ENCODE measurements at regions not wholly inside any gene's neighbourhood (a gene's known extent, or its start where the extent isn't known, plus 50 kb on each side); places are given as distances from the start of the nearest gene placed in this dataset.

DNA sequence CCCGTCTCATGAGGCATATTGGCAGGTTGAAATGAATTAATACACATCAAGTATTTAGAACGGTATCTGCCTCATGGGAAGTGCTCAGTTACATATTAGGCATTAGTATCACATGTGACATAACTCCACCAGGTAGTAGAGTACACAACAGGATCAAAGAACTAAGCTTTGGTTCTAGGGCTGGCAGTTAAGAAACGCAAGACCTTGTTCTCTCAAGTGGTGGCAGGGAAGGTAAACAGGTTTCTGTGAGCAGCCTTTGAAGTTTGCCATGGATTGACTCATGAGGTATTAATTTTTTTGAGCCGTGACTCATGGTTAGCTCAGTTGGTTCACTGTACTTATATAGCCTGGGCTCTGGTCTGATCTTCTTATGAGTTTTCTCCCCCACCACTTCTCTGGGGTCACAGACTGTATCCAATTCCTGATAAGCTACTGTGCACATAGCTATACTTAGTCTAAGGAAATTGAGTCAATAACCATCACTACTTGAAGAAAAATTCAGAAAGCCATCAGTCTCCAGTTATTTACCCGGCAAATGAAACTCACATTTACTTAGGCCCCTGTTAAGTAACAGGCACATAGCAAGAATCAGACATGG is 155.6 kb upstream of the STT3B start:
- no peak for DNase-seq (ENCODE audit: low read depth in 2 of 2)

DNA sequence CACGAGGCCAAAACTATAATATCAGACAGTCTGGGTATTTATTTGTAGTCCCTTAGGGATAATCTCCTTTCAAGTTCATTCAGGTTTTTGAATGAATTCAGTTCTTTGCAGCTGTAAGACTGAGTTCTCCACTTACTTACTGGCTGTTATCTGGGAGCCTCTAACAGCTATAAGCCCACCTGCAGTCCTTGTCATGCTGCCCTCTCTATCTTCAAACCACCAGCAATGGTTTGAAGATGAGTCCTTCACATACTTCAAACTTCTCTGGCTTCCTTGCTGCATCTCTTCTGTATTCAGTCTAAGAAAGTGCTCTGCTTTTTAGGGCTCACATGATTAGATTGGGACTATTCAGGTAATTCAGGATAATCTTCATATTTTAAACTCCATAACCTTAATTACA is 154.5 kb upstream of the STT3B start:
- DNase-seq (ENCODE audit: low read depth in 2 of 2): no peak

DNA sequence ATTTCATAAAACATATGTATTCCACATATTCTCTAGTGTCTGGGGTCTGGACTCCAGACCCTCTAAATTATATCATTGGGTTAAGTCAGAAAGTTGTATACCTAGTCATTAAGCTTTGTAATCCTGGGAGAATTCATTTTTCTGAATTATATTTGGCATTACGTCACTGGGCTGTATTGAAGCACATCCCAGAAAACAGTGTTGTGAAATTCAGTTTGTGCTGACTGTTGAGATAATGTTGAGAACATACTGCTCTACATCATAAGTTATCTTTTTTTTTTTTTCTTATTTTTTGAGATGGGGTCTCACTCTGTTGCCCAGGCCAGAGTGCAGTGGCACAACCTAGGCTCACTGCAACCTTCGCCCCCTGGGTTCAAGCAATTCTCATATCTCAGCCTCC is 153.1 kb upstream of the STT3B start:
- DNase-seq (ENCODE audit: low read depth in 2 of 2): no peak

DNA sequence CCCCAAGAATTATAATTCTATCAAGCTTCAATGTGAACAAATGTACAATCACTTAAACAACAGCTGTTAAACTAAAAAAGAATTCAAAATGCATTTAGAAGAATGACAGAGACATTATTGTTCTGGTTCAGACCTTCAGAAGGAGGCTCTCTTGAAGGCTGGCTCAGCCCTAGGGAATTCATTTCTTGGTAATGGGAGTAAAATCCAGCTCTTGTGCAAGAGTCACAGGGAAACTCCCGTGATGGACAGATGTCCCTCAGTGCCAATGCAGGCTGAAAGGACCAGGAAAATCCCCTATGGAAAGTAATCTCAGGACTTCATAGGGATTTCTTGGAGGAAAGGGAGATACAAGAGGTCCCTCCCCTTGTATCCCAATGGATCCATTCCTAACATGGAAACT is 149.9 kb upstream of the STT3B start:
- DNase-seq (ENCODE audit: low read depth in 2 of 2): no peak

DNA sequence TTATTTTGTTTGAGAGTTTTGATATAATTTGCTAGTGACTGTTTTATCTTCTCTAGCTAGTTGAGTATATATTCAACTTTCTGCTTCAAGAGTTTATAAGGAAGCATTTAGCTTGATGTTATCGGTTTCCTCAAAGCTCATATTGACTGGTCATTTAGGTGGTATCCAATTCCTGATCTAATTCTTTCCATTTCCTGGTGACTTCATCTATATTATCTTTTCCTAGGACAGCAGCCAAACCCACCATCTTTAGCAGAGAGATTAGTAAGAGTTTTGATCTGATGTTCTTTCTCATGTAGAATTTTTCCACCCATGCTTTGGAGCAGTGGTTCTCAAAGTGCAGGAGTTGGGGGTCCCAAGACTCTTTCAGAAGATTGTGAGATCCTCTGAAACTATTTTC is 148.6 kb upstream of the STT3B start:
- DNase-seq (ENCODE audit: low read depth in 2 of 2): no peak

DNA sequence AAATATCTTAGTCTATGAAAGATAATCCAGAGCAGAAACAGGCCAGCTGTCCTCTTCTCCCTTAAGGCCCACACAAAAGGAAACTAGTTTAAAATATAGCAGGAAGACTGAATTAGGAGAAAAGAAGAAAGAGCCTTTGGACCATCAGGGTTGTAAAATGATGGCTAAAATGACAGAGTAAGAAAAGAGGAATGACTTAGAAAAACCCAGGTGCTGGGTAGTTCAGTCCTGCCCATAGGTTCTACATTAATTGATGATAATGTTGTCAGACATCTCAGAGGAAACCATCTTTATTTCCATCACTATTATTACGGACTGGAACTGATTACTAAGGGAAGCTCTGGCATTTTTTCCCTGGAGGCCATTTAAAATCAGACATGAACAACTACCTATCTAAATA is 142.8 kb upstream of the STT3B start:
- no peak for DNase-seq (ENCODE audit: low read depth in 2 of 2)

DNA sequence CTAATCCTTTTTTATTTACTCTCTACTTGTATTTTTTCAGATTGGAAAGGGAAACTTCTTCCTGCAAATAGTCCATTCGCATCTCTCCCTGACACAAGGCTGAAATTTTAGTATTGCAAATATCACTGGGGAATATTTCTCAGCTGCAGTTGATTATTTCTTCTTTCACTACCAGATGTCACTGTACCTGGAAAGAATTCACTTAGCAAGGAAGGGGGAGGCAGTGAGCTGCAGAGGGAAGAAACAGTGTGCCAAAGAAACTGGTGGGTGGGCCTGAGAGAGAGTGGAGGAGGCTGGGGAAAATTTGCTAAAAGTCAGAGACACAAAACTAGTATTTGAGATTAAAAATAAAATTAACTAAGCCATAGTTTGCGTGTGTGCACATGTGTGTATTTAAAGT is 142.3 kb upstream of the STT3B start:
- no peak for DNase-seq (ENCODE audit: low read depth in 2 of 2)

DNA sequence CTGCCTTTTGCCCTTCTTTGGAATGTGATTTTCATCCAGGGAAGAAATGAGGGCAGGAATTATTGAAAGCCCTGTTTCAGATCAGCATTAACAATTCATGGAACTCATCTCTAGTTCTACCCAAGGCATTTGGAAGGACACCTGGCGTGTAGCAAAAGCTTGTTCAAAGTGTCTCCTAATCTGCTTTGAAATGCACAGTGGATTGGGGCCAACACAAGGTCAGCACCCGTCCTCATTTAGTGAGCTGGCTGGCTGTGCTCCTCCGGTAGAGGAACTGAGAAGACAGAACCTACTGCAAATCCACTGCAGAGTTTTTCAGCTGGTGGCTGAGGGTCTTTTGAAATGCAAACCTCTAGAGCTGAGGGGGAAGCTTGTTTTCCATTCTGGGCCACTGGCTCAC is 141.6 kb upstream of the STT3B start:
- no peak for DNase-seq (ENCODE audit: low read depth in 2 of 2)

DNA sequence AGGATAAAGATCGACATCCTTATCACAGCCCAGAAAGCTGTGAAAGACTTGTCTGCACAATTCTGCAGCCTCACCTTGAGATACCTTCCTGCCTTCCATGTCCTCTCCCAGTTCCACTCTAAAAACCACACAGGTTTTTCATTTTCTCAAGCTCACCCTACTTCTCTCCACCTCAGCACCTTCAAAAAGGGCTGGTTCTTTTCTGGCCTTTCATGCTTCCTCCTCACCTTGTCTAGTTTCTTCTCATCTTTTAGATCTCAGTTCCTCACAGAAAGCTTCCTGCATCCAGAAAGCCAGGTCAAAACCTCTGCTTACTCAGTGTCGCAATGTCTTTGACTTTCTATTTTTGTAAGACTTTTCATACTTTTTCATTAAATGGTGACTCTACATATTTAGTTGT is 140.2 kb upstream of the STT3B start:
- no peak for DNase-seq (ENCODE audit: low read depth in 2 of 2)

DNA sequence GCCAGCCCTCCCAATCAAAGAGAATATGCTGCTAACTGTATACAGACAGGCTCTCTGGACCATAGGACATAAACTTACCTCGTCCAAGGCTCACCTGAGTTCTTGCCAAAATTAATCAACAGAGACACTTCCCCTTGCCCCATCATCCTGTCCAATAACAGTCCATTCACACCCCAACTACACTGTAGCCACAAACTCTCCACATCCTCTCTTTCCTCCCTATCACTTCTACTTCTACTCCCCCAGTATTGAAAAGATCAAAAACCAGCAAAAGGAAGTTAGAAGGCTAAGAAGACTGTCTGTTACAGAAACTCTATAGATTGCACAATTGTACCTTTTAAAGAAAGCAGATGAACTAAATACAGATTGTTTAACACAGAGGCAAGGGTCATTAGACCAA is 133.5 kb upstream of the STT3B start:
- DNase-seq (ENCODE audit: low read depth in 2 of 2): no peak

DNA sequence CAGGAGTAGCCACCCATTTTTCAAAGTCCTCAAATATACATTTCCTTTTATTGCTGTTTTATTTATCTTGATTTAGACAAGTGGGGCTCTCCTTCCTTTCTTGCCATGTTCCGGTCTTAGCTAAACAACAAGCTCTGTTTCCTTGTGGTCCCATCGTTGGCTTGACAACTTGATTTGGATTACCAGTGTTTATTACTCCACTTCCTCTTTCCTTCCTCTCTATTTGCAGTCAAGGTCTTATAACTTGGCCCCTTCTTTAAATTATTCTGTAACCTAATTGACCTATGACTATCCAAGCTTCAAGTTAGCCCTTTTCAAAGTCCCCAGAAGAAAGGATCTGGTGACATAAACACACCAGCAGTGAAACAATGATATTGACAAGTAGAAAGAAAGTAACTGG is 130.6 kb upstream of the STT3B start:
- no peak for DNase-seq (ENCODE audit: low read depth in 2 of 2)

DNA sequence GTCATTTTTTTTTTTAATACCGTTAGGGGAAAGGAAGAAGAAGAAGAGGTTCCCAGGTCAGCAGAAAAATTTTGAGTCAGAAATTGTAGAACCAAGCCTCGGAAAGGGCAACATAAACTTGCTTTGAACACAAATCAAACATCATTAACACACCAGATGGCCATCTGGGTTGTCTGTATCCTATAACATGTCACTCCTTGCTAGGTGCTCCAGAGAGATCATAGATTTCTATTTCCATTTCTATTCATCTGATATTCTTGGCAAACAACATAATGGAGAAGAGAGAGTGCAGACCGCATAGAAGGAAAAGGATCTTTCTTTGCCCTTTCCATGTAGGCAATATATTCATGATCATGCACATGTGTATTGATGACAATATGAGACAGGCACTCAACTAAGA is 129.5 kb upstream of the STT3B start:
- DNase-seq (ENCODE audit: low read depth in 2 of 2): no peak

DNA sequence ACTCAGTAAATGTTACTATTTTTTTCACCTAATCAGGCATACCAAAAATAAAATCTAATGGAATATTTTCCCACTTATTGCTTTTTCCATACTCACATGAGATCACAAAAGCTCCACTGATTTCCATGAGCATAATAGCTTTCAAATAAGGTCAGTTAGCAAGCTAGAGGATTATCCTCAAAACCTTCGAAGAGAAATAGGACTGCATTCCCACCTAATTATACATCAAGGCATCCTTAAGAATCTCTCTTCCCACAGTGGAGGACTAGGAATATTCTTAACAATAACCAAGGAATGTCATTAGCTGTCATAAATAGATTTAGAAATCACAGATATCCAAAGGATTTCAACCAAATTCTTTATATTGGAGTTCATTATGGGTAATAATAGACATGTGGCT is 127.9 kb upstream of the STT3B start:
- no peak for DNase-seq (ENCODE audit: low read depth in 2 of 2)

DNA sequence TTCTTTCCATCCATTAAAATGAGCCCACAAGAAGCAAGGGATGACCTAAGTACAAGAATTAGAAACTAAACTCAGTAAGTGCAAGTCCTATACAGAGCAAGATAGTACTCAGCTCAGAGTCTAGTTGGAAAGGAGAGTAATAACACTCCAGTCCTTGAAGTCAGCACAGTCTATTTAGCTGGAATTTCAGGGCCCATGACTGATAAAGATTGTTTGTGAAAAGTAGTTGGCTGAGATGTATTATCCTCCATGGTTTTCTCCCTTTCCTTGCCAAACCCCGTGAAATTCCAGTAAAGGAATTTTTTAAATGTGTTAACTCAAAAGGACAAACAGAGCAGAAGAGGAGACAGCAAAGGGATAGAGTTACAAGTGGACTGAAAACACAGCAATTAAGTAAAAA is 127.2 kb upstream of the STT3B start:
- no peak for DNase-seq (ENCODE audit: low read depth in 2 of 2)

DNA sequence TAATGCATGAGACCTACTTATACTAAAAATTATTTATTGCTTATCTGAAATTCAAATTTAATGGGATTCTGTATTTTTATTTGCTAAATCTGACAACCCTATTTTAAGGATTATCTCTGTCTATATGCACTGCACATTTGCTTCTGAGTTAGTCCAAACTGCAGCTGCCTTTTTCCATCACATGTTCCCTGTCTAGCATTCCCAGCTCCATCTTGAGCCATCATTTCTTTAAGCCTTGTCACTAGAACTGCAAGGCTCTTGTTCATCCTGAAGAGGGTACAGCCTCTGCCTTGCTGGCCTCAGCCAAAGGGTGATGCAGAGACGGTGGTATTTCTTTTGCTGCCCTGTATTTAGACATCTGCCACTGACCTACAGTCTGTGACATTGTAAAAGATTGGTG is 125.8 kb upstream of the STT3B start:
- DNase-seq (ENCODE audit: low read depth in 2 of 2): no peak

DNA sequence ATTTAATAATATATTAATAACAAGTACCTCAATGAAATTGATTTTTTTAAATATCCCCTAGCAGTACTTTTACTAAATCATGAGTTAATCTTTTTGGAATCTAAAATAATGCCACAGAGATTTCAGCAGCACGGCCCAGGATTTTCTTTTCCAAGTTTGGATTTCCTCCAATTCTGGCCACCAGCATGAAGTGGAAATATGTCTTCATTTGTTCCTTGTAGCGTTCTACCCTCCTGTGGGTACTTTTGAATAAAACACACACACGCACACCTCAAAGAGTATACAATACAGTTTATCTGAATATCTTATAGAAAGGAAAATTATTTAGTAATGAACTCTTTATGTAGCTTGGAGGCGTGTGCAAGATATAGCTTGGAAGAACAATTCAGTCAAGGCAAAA is 125.1 kb upstream of the STT3B start:
- DNase-seq (ENCODE audit: low read depth in 2 of 2): no peak

DNA sequence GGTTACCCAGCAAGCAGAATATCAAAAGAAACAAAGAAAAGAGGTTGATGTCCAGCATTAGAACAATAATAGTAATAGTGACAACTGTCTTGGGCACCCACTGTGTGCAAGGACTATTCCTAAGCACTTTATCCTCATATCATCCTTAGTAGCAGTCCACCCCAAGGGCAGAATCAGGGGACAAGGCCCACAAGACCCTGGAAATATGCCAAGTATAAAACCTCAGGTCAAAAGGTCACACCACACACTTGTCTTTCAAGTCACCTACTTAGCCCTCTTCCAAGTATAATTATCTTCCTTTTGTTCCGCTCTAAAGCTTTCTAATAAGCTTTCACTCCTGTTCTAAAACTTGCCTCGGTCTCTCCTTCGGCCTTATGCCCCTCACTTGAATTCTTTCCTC is 124.0 kb upstream of the STT3B start:
- DNase-seq (ENCODE audit: low read depth in 2 of 2): no peak

DNA sequence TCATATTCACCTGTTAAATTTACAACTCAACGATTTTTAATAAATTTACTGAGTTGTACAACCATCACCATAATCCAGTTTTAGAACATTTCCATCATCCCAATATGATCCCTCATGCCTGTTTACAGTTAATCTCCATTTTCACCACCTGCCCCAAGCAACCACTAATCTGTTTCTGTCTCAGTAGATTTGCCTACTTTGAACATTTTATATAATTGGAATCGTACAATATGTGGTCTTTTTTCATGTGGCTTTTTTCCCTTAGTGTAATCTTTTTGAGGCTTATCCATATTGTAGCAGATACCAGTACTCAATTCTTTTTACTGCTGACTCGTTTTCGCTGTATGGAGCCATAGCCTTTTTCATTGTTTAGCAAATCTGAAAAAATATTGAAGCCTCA is 123.3 kb upstream of the STT3B start:
- DNase-seq (ENCODE audit: low read depth in 2 of 2): no peak

DNA sequence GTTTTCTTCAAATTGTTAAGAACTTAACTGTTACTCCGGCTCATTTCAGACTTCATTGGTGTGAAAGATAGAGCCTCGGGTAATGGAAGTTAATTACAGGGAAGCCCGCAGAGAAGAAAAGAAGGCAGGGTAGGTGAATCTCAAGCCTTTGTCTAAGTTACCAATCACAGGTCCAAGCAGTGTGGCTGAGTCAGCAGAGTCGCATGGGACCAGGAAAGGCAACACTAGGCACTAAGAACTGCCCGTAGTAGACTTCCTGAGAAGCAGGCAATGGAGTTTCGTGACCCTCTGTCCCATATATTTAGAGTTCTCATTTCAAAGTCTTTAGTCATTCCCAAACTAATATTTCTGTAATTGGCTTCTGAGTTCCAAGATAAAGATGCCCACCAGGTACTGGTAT is 122.9 kb upstream of the STT3B start:
- DNase-seq (ENCODE audit: low read depth in 2 of 2): no peak

DNA sequence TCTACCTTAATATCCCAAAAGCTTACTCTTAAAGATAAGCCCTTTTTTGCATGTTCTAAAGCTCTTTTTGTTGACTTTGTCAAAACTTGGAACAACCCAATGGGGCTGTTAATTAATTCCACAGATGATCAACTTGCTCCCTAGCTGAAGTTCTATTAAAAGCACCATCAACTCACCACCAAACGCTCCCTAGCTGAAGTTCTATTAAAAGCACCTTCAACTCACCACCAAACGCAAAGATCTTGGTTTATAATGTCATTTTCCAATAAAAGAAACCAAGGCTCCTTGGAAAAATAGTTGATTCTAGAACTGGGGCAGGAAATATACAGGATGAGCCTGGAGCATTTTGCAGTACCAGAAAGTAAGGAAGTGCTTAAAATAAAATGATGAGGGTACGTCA is 122.3 kb upstream of the STT3B start:
- DNase-seq (ENCODE audit: low read depth in 2 of 2): no peak

DNA sequence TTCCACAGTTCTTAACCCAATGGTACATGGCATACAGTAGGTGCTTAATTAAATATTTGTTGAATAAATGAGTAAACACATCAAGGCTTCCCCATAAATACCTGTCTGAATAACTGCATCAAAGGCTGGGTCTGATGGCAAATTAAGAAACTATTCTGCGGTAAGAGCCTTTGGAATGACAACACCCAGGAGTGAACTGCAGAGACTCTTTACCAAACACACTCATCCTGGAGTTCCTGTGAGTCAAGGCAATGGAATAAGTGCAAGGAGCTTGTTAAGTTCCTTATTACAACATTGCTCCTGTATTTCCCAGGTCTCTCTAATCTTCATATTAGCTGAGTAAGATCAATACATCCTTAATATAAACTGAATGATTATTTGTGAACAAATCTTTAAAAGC is 119.9 kb upstream of the STT3B start:
- DNase-seq (ENCODE audit: low read depth in 2 of 2): no peak

DNA sequence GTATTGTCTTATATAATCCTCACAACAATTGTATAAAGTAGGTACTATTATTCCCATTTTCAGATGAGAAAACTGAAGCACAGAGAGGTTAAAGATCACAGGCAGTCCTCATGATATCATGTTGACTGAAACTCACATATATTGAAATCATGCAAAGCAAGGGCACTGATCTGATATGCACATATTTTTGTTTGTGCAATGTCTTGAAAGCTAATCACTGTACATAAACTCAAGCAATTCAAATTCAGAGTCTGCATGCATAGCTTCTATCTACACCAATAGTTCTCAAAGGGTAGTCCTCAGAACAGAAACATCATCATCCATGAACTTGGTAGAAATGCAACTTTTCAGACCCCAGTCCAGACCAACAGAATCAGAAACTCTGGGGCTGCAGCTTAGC is 119.2 kb upstream of the STT3B start:
- DNase-seq (ENCODE audit: low read depth in 2 of 2): no peak

DNA sequence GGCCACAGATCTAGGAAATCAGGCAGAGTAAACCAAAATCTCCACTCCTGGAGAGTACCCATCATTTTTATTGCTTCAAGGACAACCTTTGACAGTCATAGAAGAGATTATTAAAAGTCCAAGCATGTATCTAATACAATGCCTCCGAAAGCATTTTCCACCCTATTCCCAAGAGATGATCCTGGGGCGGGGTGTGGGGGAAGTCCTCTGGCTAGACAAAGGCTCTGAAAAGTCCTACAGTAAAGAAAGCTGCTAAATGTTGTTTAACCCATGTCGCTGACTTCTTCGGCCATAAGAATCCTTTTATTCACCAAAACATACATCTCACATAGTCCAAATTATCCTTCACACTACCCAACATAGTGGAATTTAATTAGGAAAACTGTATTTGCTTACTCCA is 115.7 kb upstream of the STT3B start:
- DNase-seq (ENCODE audit: low read depth in 2 of 2): no peak

DNA sequence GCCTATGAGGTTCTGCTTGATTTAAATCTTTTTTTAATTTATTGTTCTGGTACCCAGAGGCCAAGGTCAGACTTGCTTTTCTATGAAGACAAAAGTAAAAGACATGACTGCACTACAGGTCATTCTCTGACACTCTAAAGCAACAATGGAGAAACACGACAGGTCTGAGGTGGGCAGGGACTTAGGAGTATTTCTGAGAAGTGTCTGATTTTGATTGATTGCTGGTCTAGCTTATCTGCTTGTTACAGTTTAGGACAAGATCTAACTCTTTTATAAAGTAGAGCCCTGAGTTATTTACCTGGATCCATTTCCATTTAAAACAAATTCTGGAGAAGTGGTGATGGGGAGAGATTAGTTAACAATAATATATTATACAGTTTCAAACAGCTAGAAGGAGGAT is 115.2 kb upstream of the STT3B start:
- DNase-seq (ENCODE audit: low read depth in 2 of 2): no peak

DNA sequence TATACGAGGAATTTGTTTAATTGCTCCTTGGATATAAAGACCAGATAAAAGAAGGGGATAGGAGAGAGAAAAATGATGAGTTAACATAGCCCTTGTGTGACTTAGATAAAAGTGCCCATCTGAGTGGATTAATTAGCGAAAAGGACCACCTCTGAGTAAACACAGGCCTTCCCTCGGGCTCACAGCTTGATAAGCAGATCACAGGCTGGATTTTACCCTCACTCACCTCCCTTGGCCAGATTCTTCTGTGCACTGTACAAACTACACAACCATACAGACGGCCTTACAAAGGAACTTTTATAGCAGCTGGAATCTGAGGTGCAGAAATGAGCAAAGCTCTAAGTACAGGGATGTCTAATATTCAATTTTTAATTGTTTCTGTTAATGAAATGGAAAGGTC is 112.4 kb upstream of the STT3B start:
- DNase-seq (ENCODE audit: low read depth in 2 of 2): no peak
